GM13976 (cell line): ENCODE measurements at regions not wholly inside any gene's neighbourhood (a gene's known extent, or its start where the extent isn't known, plus 50 kb on each side); places are given as distances from the start of the nearest gene placed in this dataset.

Source experiments
- DNase-seq: peaks from one replicate; pipeline ENCODE4 v3.0.0; 2012; ENCODE audit warnings: low spot score
- in situ Hi-C: fragments of 300-500 bp; cut with MboI; formaldehyde crosslinking; loops from one replicate; pipeline ENCODE4 v1.12.0; 2022; ENCODE audit warnings: low sequenced_read_pairs, mixed read lengths, inconsistent platforms; ENCODE audit not compliant: unreplicated experiment
- TF ChIP-seq, protein P1 (sequence below): IDR thresholded peaks from 2 replicates; pipeline ENCODE4 v1.5.1; 2012; ENCODE audit warnings: borderline replicate concordance, mild to moderate bottlenecking; ENCODE audit not compliant: insufficient read depth; ENCODE audit errors: extremely low read depth, missing control alignments, control extremely low read depth

DNA sequence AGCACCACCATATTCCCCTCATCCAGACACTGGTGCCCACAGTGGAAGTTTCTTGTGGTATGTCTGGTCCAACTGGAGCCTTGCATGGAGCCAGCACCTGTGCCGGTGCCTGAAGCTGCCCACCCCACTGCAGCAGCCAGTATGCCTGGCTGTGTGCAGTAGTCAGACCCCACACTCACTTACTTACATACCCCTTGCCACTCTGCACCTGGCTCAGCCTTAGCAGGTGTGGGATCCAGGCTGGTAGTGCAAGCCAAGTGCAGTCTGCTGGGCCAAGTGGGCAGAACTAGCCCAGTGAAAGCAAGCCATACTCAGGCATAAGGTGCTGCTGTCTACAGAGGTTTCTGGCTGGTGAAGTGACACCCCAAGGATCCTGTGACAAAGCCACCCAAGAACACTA, 871.4 kb upstream of the C9orf72 start:
- TF ChIP-seq, protein P1, sequence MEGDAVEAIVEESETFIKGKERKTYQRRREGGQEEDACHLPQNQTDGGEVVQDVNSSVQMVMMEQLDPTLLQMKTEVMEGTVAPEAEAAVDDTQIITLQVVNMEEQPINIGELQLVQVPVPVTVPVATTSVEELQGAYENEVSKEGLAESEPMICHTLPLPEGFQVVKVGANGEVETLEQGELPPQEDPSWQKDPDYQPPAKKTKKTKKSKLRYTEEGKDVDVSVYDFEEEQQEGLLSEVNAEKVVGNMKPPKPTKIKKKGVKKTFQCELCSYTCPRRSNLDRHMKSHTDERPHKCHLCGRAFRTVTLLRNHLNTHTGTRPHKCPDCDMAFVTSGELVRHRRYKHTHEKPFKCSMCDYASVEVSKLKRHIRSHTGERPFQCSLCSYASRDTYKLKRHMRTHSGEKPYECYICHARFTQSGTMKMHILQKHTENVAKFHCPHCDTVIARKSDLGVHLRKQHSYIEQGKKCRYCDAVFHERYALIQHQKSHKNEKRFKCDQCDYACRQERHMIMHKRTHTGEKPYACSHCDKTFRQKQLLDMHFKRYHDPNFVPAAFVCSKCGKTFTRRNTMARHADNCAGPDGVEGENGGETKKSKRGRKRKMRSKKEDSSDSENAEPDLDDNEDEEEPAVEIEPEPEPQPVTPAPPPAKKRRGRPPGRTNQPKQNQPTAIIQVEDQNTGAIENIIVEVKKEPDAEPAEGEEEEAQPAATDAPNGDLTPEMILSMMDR, result no peak

DNA sequence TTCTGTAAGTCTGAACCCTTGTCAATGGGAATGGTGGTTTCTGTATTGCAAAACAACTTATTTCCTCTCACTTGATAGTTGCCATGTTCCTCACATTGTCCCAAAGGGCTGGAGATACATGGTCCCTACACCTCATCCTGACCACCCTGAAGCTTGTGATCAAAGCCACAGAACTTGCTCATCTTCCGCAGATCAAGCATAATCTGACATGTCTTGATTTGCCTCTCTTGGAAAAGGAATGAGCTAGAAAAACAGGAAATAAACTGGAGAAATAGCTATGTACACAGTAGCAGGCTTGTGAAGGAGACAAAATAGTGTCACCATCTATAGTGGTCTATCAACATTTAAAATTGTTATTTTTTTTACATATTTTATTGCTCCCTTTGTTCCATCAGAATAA, 871.9 kb upstream of the C9orf72 start:
- in situ Hi-C loops, result no loop called here
- DNase-seq, result no peak
- TF ChIP-seq, protein P1, result no peak

More for the DNA sequence above, 871.4 kb upstream of the C9orf72 start:
- in situ Hi-C loops, result no loop called here
- no peak for DNase-seq

DNA sequence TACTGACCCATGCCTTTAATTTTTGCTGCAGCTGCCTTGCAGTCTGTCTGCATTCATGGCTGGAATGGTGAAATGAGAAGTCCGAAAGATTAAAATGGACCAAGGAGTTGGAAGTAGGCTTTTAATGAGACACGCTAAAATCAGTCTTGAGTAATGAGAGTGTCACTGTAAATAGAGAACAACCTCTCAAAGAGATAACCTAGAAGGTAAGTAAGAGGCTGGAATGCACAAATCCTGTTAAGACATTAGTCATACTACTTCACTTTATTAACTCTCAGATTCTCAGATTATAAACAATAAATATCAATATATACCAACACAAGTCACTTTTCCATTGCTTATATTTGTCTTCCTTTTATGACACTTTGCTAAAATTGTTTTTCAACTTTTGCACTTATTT, 880.6 kb upstream of the C9orf72 start:
- in situ Hi-C loops, result no loop called here

DNA sequence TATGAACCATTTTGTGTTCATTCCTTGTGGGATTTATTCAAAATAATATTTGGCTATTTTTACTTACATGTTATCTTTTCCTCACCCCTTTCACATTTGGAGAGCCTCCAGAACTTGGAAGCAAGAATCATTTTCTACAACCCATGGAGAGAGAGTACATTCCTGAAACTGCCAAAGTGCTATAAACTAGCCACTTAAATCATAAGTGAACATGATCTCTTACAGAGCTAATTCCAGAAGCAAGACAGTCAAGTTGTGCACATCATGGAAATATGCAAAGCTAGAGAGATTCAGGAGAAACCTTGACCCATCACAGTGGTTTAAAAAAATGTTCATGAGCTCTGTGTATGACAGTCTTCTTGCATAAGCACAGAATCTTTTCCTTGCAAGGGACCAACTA, 883.6 kb upstream of the C9orf72 start:
- TF ChIP-seq, protein P1, result no peak
- no peak for DNase-seq
- in situ Hi-C loops, result no loop called here

More for the DNA sequence above, 880.6 kb upstream of the C9orf72 start:
- DNase-seq, result no peak
- TF ChIP-seq, protein P1, result no peak

DNA sequence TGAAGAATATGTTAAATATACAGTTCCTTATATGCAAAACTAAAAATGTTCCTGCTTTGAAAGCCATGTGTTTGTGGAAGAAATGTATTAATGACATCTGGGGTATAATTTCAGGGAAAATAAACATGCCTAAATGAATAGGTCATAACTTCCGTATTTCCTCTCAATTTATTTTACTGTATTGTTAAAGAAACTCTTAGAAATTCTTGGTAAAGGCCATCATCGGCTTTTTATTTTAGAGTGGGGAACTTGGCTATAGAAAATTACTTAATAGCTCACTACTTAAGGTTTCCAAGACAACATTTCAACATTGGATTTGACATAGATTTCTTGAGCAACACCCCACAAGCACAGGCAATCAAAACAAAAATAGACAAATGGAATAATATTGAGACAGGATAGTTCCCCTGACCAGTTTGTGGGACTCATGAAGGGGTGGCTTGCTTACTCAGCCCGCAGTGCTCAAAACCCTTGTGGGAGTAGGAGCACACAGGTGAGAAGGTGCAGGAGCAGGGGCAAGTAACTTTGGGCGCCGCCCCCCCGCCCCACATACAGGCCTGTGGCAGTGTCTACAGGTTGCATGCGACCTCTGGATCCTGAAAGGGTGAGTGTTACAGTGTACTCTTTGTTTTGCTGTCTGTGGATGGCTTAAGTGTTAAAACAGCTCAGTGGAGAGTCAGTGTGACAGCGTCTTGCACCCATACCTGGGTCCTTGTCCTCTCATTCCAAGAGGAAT, 891.4 kb upstream of the C9orf72 start:
- in situ Hi-C loops, result no loop called here

DNA sequence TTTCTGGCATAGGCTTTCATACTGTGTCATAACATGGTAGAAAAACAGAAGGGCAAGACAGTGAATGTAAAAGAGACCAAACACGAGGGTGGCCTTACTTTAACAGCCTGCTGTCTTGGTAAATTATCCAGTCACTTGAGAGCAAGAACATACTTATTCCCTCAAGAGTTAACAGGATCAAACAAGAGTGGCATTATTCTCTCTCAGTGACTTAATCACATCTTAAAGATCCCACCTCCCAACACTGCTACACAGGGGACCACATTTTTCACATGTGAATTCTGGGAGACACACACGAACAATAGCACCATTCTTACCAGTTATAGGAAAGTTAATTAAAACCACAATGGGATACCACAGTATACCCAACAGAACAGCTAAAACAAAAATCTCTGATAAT, 898.0 kb upstream of the C9orf72 start:
- TF ChIP-seq, protein P1, result no peak
- no peak for DNase-seq
- in situ Hi-C loops, result no loop called here

More for the DNA sequence above, 891.4 kb upstream of the C9orf72 start:
- DNase-seq, result no peak
- TF ChIP-seq, protein P1, result no peak
